Sigmoid colon (tissue), 6 donors: ENCODE measurements at regions not wholly inside any gene's neighbourhood (a gene's known extent, or its start where the extent isn't known, plus 50 kb on each side); places are given as distances from the start of the nearest gene placed in this dataset.

Experiments used
- DNase-seq: peaks from one replicate; pipeline ENCODE4 v3.0.0-alpha.2; 2019
- H3K27ac ChIP-seq, 4 donors: fragments of 200-600 bp; sonication (generic); one replicate each; pipeline ENCODE4 v1.5.1; 2016 to 2019; ENCODE audit warnings: mild to moderate bottlenecking in 1 of 4
- H3K27me3 ChIP-seq, 3 donors: fragments of 200-600 bp; sonication (generic); one replicate each; pipeline ENCODE4 v1.5.1; 2019; ENCODE audit warnings: mild to moderate bottlenecking in 1 of 3
- H3K36me3 ChIP-seq, 4 donors: fragments of 200-600 bp; sonication (generic); one replicate each; pipeline ENCODE4 v1.5.1; 2016 to 2019
- H3K4me1 ChIP-seq, 4 donors: fragments of 200-600 bp; sonication (generic); one replicate each; pipeline ENCODE4 v1.5.1; 2017 to 2019
- H3K4me3 ChIP-seq, 4 donors: fragments of 200-600 bp; sonication (generic); one replicate each; pipeline ENCODE4 v1.5.1; 2017 to 2019; ENCODE audit warnings: mild to moderate bottlenecking in 2 of 4, moderate library complexity in 1 of 4
- H3K9me3 ChIP-seq, 4 donors: fragments of 200-600 bp in 3 of 4; sonication (generic) in 3 of 4; one replicate each; pipeline versions ENCODE4 v1.5.1 to v1.6.1; 2013 to 2019
- CTCF ChIP-seq, 4 experiments: fragments of 450-650 bp in 3 of 4; fragments of 200-600 bp in 1 of 4; IDR thresholded peaks; one replicate each; pipeline ENCODE4 v1.5.1; 2016 to 2019; ENCODE audit warnings: antibody characterized with exemption in 4 of 4, mild to moderate bottlenecking in 3 of 4, moderate library complexity in 2 of 4
- EP300 ChIP-seq, 4 donors: sonication (generic); formaldehyde crosslinking; IDR thresholded peaks; one replicate each; pipeline ENCODE4 v1.6.1; 2017; ENCODE audit warnings: antibody characterized with exemption in 4 of 4
- POLR2A ChIP-seq, 2 donors: fragments of 450-650 bp; IDR thresholded peaks; one replicate each; pipeline ENCODE4 v1.6.1; 2016; ENCODE audit warnings: antibody characterized with exemption in 2 of 2, mild to moderate bottlenecking in 2 of 2, moderate library complexity in 2 of 2
- POLR2AphosphoS5 ChIP-seq, 4 donors: sonication (generic); formaldehyde crosslinking; IDR thresholded peaks; one replicate each; pipeline ENCODE4 v1.6.1; 2017; ENCODE audit warnings: antibody characterized with exemption in 4 of 4
- WGBS, 2 donors: extraction: QIAGEN DNeasy Blood & Tissue Kit; methylation state at CpG; one replicate each; pipeline ENCODE4 v1.1.7; 2013; 5-methylcytosine and 5-hydroxymethylcytosine counted together
- intact Hi-C: fragments of 100-400 bp; cut with DNase I; formaldehyde crosslinking; loops from one replicate; pipeline ENCODE4 v1.15.1; 2023
- donor health status: healthy with polysubstance abuse.
- donor health status: healthy.

- no peak for TF ChIP-seq CTCF (IDR thresholded peaks at IDR 0.05)
- TF ChIP-seq POLR2AphosphoS5 (IDR thresholded peaks at IDR 0.05): no peak
- no peak for TF ChIP-seq EP300 (IDR thresholded peaks at IDR 0.05)
- TF ChIP-seq POLR2A (IDR thresholded peaks at IDR 0.05): no peak
- Histone ChIP-seq H3K9me3 (no peaks in the 10 kb centered on the region), H3K4me1 (peaks cover 0 to 24% (median 19%) of the 10 kb centered on the region in 4 donors), H3K27ac (peak overlapping the region; percentile 70 to 80 (median 76)), H3K36me3 (no peaks in the 10 kb centered on the region), H3K27me3 (no peaks in the 10 kb centered on the region), H3K4me3 (peak overlapping the region in 1 of 4 donors; percentile 9)
- intact Hi-C loops: loop anchor here (5.0 kb wide), 1 partner anchor 122 kb away; no protein-coding TSS in a partner anchor
- peak; percentile 61 for DNase-seq
- WGBS, 2 donors: 82 to 89% methylated on average over 14 of the region's 14 CpGs
Observed at GRCh38 chr2:240250150-240250984, 109.9 kb upstream of the OTOS start.

- intact Hi-C loops: loop anchor here (5.0 kb wide), 1 partner anchor 121 kb away; no protein-coding TSS in a partner anchor
- Histone ChIP-seq H3K4me1 (peaks cover 0 to 24% (median 19%) of the 10 kb centered on the region in 4 donors), H3K9me3 (no peaks in the 10 kb centered on the region), H3K27me3 (no peaks in the 10 kb centered on the region), H3K36me3 (no peaks in the 10 kb centered on the region), H3K4me3 (peak overlapping the region in 3 of 4 donors; percentile 8 to 17 (median 9)), H3K27ac (peak overlapping the region; percentile 70 to 80 (median 76))
- WGBS, 2 donors: 20 to 50% methylated on average over 32 of the region's 32 CpGs
- TF ChIP-seq POLR2A (IDR thresholded peaks at IDR 0.05): no peak
- TF ChIP-seq POLR2AphosphoS5 (IDR thresholded peaks at IDR 0.05): peak; percentile 21 to 69 (median 62)
- no peak for TF ChIP-seq CTCF (IDR thresholded peaks at IDR 0.05)
- TF ChIP-seq EP300 (IDR thresholded peaks at IDR 0.05): peak in 3 of 4 donors; percentile 6 to 87 (median 80)
- peak; percentile 95 for DNase-seq
Observed at GRCh38 chr2:240250985-240251847, 110.8 kb upstream of the OTOS start.

GRCh38 chr2:240251848-240252190 lies 111.4 kb upstream of the OTOS start:
- Histone ChIP-seq H3K9me3 (no peaks in the 10 kb centered on the region), H3K27ac (peak overlapping the region; percentile 70 to 80 (median 76)), H3K4me3 (no peak overlapping the region), H3K36me3 (no peaks in the 10 kb centered on the region), H3K27me3 (no peaks in the 10 kb centered on the region), H3K4me1 (peaks cover 0 to 24% (median 19%) of the 10 kb centered on the region in 4 donors)
- DNase-seq: no peak
- TF ChIP-seq CTCF (IDR thresholded peaks at IDR 0.05) (no peak), EP300 (IDR thresholded peaks at IDR 0.05) (no peak), POLR2A (IDR thresholded peaks at IDR 0.05) (no peak), POLR2AphosphoS5 (IDR thresholded peaks at IDR 0.05) (no peak)
- intact Hi-C loops: loop anchor here (5.0 kb wide), 1 partner anchor 120 kb away; no protein-coding TSS in a partner anchor
- whole genome bisulfite sequencing, 2 donors: 54 to 81% methylated on average over 6 of the region's 6 CpGs

GRCh38 chr2:240252191-240252871 lies 111.9 kb upstream of the OTOS start:
- H3K9me3 ChIP-seq: no peaks in the 10 kb centered on the region

More at GRCh38 chr2:240252191-240252871, 111.9 kb upstream of the OTOS start:
- WGBS, 2 donors: 81 to 84% methylated on average over 20 of the region's 20 CpGs
- H3K36me3 ChIP-seq: no peaks in the 10 kb centered on the region
- H3K27ac ChIP-seq: peak overlapping the region; percentile 70 to 80 (median 76)
- intact Hi-C loops: loop anchor here (5.0 kb wide), 1 partner anchor 120 kb away; no protein-coding TSS in a partner anchor
- no peak overlapping the region for H3K4me3 ChIP-seq
- no peak for TF ChIP-seq EP300 (IDR thresholded peaks at IDR 0.05)
- no peak for TF ChIP-seq CTCF (IDR thresholded peaks at IDR 0.05)
- TF ChIP-seq POLR2AphosphoS5 (IDR thresholded peaks at IDR 0.05): no peak
- no peak for TF ChIP-seq POLR2A (IDR thresholded peaks at IDR 0.05)
- peaks cover 0 to 24% (median 19%) of the 10 kb centered on the region in 4 donors for H3K4me1 ChIP-seq
- peak; percentile 57 for DNase-seq
- no peaks in the 10 kb centered on the region for H3K27me3 ChIP-seq
